BJ (cell line): ENCODE measurements at regions not wholly inside any gene's neighbourhood (a gene's known extent, or its start where the extent isn't known, plus 50 kb on each side); places are given as distances from the start of the nearest gene placed in this dataset.

Experiments used
- CTCF ChIA-PET: fragments of 350-600 bp; formaldehyde crosslinking; extraction: SDS; loops from one replicate; lab custom pipeline; 2021; ENCODE audit warnings: antibody characterized with exemption, inconsistent platforms; lab: Yijun Ruan, JAX
- POLR2A ChIA-PET: fragments of 300-600 bp; sonication (Branson Sonifier 250); formaldehyde crosslinking; extraction: SDS; loops from one replicate; lab custom pipeline; 2021; ENCODE audit warnings: antibody characterized with exemption; lab: Charles Lee
- DNase-seq: peaks from one replicate; pipeline ENCODE4 v3.0.0-alpha.2; 2011; ENCODE audit warnings: low read depth
- H3K27me3 ChIP-seq: 2 replicates; pipeline ENCODE4 v1.6.0; 2011; ENCODE audit warnings: low read length; ENCODE audit not compliant: control insufficient read depth, insufficient read depth
- H3K36me3 ChIP-seq: 2 replicates; pipeline ENCODE4 v1.5.1; 2011; ENCODE audit warnings: low read length; ENCODE audit not compliant: control insufficient read depth, insufficient read depth
- H3K4me3 ChIP-seq: 2 replicates; pipeline ENCODE4 v1.5.1; 2011; ENCODE audit warnings: low read depth, mild to moderate bottlenecking, control low read depth, low read length
- TF ChIP-seq, protein P1 (sequence below): IDR thresholded peaks from 2 replicates; pipeline ENCODE4 v1.5.1; 2011; ENCODE audit warnings: low read depth, mild to moderate bottlenecking, control low read depth, inconsistent platforms, low read length, moderate library complexity; ENCODE audit not compliant: insufficient read depth

DNA sequence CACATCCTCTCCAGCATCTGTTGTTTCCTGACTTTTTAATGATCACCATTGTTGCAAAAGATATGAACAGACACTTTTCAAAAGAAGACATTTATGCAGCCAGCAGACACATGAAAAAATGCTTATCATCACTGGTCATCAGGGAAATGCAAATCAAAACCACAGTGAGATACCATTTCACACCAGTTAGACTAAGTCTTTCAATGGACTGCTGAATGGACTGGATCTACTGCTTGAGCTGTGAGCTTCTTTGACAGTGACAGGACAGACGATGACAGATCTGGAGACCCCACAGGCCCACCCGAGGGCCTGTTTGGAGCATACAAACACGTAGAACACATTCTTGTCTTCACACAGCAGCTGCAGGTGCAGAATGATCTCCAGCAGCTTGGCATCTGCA is 266.1 kb upstream of the RIOK2 start:
- ChIA-PET POLR2A (no interaction called here), CTCF (no interaction called here)
- DNase-seq, result no peak
- Histone ChIP-seq H3K27me3 (no peaks in the 10 kb centered on the region), H3K36me3 (no peaks in the 10 kb centered on the region), H3K4me3 (no peak overlapping the region)
- TF ChIP-seq, protein P1, sequence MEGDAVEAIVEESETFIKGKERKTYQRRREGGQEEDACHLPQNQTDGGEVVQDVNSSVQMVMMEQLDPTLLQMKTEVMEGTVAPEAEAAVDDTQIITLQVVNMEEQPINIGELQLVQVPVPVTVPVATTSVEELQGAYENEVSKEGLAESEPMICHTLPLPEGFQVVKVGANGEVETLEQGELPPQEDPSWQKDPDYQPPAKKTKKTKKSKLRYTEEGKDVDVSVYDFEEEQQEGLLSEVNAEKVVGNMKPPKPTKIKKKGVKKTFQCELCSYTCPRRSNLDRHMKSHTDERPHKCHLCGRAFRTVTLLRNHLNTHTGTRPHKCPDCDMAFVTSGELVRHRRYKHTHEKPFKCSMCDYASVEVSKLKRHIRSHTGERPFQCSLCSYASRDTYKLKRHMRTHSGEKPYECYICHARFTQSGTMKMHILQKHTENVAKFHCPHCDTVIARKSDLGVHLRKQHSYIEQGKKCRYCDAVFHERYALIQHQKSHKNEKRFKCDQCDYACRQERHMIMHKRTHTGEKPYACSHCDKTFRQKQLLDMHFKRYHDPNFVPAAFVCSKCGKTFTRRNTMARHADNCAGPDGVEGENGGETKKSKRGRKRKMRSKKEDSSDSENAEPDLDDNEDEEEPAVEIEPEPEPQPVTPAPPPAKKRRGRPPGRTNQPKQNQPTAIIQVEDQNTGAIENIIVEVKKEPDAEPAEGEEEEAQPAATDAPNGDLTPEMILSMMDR, result no peak

DNA sequence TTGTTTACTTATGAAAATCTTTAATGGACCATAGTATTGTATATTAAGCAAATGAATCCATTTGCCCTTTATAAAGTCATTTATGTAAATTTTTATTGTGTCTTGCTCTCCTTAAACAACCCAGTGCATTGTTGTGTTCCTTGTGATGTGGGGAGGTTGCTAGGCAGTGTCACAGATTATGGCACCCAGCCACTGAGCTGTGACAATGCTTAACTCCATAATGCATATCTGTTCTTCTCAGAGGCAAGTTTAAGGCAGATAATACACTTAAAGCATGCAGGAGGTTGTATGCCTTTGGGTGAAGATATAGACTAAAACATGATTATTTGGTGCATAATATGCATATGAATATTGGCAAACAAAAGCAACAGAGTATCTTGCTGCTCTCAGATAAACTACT is 269.6 kb upstream of the RIOK2 start:
- ChIA-PET POLR2A (no interaction called here), CTCF (no interaction called here)
- no peak for DNase-seq
- TF ChIP-seq, protein P1, result no peak
- Histone ChIP-seq H3K36me3 (no peaks in the 10 kb centered on the region), H3K27me3 (no peaks in the 10 kb centered on the region), H3K4me3 (no peak overlapping the region)

DNA sequence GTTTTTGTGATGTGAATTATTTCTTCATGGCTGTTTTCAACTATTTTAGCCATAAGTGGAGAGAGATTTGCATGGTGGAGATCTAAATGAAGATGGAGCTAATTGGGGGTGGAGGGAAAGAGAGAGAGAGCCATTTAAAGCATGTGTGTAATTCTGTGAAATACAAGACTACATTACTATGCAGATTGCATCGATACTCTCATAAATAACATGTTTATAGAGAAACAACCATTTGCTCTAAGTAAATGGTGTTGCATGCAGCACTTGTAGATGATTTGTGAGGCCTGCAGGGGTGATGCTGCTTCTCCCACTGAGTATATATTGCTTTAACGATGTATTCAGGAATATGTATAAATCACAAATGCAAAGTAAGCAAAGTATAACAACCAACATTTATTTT is 270.2 kb upstream of the RIOK2 start:
- no peaks in the 10 kb centered on the region for H3K36me3 ChIP-seq
- H3K4me3 ChIP-seq, result no peak overlapping the region
- ChIA-PET POLR2A (no interaction called here), CTCF (no interaction called here)
- no peaks in the 10 kb centered on the region for H3K27me3 ChIP-seq
- no peak for DNase-seq
- TF ChIP-seq, protein P1, result no peak

DNA sequence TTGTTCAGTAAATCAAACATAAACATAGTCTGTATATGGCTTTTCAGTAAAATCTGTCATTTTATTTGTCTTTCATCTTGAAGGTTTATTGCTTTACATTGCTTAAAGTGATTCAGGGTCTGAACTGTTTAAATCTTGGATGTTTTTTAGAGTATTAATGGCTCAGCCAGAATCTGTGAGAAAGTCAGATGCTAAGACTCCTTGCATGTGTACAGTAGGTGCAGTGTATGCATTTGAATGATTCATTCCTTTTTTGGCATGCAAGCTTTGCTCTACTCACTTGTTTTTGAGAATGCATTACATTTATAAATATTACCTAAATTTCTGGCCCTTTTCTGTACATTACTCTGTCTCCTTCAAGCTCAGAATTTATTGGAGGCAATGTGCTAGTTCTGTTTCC is 271.0 kb upstream of the RIOK2 start:
- ChIA-PET POLR2A (no interaction called here), CTCF (interaction anchor here (0.6 kb wide), 1 partner anchor 1335 kb away, joined by 3 read pairs; no protein-coding TSS in a partner anchor)
- Histone ChIP-seq H3K4me3 (no peak overlapping the region), H3K36me3 (no peaks in the 10 kb centered on the region), H3K27me3 (no peaks in the 10 kb centered on the region)
- DNase-seq, result no peak
- TF ChIP-seq, protein P1, result no peak

DNA sequence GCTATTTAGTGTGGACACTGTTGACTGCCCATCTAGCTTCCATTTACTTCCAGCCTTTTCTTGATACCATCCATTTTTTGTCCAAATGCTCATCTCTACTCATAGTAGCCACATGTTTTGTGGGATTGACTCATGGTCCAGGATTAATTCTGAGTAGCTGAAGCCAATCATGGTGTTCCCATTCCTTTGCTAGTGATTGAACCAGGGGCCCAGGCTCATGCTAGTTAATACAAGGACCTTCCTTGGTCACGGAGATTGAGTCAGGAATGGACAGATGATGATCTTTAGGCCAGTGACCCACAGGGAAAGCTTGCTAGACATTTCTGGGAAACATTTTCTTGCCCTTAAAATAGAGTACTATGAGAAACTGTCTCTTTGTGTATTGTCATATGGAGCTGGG is 272.9 kb upstream of the RIOK2 start:
- Histone ChIP-seq H3K27me3 (no peaks in the 10 kb centered on the region), H3K36me3 (no peaks in the 10 kb centered on the region), H3K4me3 (no peak overlapping the region)
- DNase-seq, result no peak
- TF ChIP-seq, protein P1, result no peak
- ChIA-PET CTCF (interaction anchor here (0.8 to 1.2 kb wide), 2 partner anchors 78 to 95 kb away, joined by 3 read pairs; no protein-coding TSS in a partner anchor), POLR2A (no interaction called here)
